ENCODE measurements at regions not wholly inside any gene's neighbourhood (a gene's known extent, or its start where the extent isn't known, plus 50 kb on each side); places are given as distances from the start of the nearest gene placed in this dataset.

DNA sequence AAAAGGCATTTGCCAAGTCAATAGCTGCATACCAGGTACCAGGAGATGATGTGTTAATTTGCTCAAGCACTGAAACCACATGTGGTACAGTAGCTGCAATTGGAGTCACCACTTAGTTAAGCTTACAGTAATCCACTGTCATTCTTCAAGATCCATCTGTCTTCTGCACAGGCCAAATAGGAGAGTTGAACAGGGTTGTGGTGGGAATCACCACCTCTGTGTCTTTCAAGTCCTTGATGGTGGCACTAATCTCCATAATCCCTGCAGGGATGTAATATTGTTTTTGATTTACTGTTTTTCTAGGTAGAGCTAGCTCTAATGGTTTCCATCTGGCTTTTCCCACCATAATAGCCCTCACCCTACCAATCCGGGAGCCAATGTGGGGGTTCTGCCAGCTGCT, 91.9 kb downstream of the FCRL5 start:
- ATAC-seq: no peak
- Histone ChIP-seq H3K27me3 (ENCODE audit: control insufficient read depth, insufficient read depth, low read length) (no peaks in the 10 kb centered on the region), H3K36me3 (ENCODE audit: control insufficient read depth, insufficient read depth, low read length) (no peaks in the 10 kb centered on the region), H3K9me3 (ENCODE audit: control insufficient read depth, insufficient read depth, low read depth, low read length) (no peaks in the 10 kb centered on the region), H3K27ac (ENCODE audit: low read length) (no peak overlapping the region), H3K4me3 (ENCODE audit: low read depth in 2 of 2, low read length in 2 of 2) (no peak overlapping the region), H3K4me1 (ENCODE audit: control insufficient read depth, insufficient read depth, low read length) (no peaks in the 10 kb centered on the region)
- DNase-seq (ENCODE audit: low read depth, low spot score): no peak
- CTCF ChIA-PET: no interaction called here
- BruUV-seq (replicated peaks): no TSS peak
- no peak for TF ChIP-seq TCF7L2 (IDR thresholded peaks at IDR 0.05; ENCODE audit: low read depth, low read length)
- TF ChIP-seq POLR2AphosphoS5 (IDR thresholded peaks at IDR 0.05; ENCODE audit: low read depth, low read length): no peak
- no peak for TF ChIP-seq CTCF (IDR thresholded peaks at IDR 0.05)
- TF ChIP-seq REST (IDR thresholded peaks at IDR 0.05; ENCODE audit: insufficient read depth in 1 of 2, low read depth in 2 of 2, low read length in 1 of 2): no peak
- no peak for TF ChIP-seq SIN3A (IDR thresholded peaks at IDR 0.05; ENCODE audit: borderline replicate concordance, insufficient read depth, low read depth, low read length)
- intact Hi-C loops (cut with micrococcal nuclease; ENCODE audit: unreplicated experiment) (no loop called here), in situ Hi-C loops (cut with HindIII; ENCODE audit: low pct_unique_long_range_greater_than_20kb, low sequenced_read_pairs) (no loop called here)
- POLR2A ChIA-PET: no interaction called here

DNA sequence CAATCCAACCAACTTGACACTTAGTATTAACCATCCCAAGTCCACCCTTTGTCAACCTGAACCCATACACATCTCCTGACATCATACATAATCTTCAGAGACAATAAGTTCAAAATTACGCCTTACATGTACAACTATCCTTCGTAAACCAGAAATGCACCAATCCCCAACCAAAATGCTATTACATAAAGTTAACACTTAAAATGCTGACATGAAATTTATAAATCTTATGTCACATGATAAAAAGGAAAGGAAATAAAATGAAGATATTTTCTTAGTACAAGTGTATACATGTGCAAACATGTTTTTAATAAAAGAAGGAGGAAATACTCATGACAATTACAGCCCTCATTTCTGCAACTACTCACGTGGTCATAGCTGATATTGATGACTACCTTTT, 95.0 kb downstream of the FCRL5 start:
- no TSS peak for BruUV-seq (replicated peaks)
- intact Hi-C loops (cut with micrococcal nuclease; ENCODE audit: unreplicated experiment): no loop called here
- no peak overlapping the region for H3K27ac ChIP-seq (ENCODE audit: low read length)
- in situ Hi-C loops (cut with HindIII; ENCODE audit: low pct_unique_long_range_greater_than_20kb, low sequenced_read_pairs): no loop called here
- H3K36me3 ChIP-seq (ENCODE audit: control insufficient read depth, insufficient read depth, low read length): no peaks in the 10 kb centered on the region
- H3K4me1 ChIP-seq (ENCODE audit: control insufficient read depth, insufficient read depth, low read length): no peaks in the 10 kb centered on the region
- no peak for DNase-seq (ENCODE audit: low read depth, low spot score)
- ChIA-PET CTCF (no interaction called here), POLR2A (no interaction called here)
- H3K27me3 ChIP-seq (ENCODE audit: control insufficient read depth, insufficient read depth, low read length): no peaks in the 10 kb centered on the region
- no peak overlapping the region for H3K4me3 ChIP-seq (ENCODE audit: low read depth in 2 of 2, low read length in 2 of 2)
- ATAC-seq: no peak
- TF ChIP-seq CTCF (IDR thresholded peaks at IDR 0.05): no peak
- TF ChIP-seq POLR2AphosphoS5 (IDR thresholded peaks at IDR 0.05; ENCODE audit: low read depth, low read length): no peak
- TF ChIP-seq TCF7L2 (IDR thresholded peaks at IDR 0.05; ENCODE audit: low read depth, low read length): no peak
- TF ChIP-seq REST (IDR thresholded peaks at IDR 0.05; ENCODE audit: insufficient read depth in 1 of 2, low read depth in 2 of 2, low read length in 1 of 2): no peak
- H3K9me3 ChIP-seq (ENCODE audit: control insufficient read depth, insufficient read depth, low read depth, low read length): no peaks in the 10 kb centered on the region
